H1 (cell line): ENCODE measurements at regions not wholly inside any gene's neighbourhood (a gene's known extent, or its start where the extent isn't known, plus 50 kb on each side); places are given as distances from the start of the nearest gene placed in this dataset.

Source experiments
- CTCF ChIA-PET: fragments of 300-600 bp; sonication (Branson Sonifier 250); formaldehyde crosslinking; loops from one replicate; lab custom pipeline; 2021; ENCODE audit not compliant: partially characterized antibody; lab: Charles Lee
- POLR2A ChIA-PET: fragments of 300-600 bp; sonication (Branson Sonifier 250); formaldehyde crosslinking; loops from one replicate; lab custom pipeline; 2021; ENCODE audit warnings: inconsistent platforms; ENCODE audit not compliant: partially characterized antibody; lab: Charles Lee
- DNase-seq, 2 experiments: peaks; one replicate each; pipeline versions ENCODE4 v3.0.0 to v3.0.0-alpha.2; 2010 to 2022; ENCODE audit warnings: low spot score in 2 of 2, low read depth in 1 of 2, mixed read lengths in 1 of 2
- FAIRE-seq: peaks from 2 replicates; lab custom pipeline; 2011; peaks lifted over from hg19 to GRCh38; lab: Jason Lieb, UNC
- H2AFZ ChIP-seq: 2 replicates; pipeline ENCODE4 v1.8.1; 2012; ENCODE audit warnings: low read length, inconsistent platforms
- H2AK5ac ChIP-seq: 2 replicates; pipeline ENCODE4 v1.6.1; 2013; ENCODE audit warnings: low read depth, low read length
- H2BK120ac ChIP-seq: replicated peaks from 2 replicates; pipeline ENCODE3; 2013; ENCODE audit warnings: low read depth, low read length, inconsistent platforms
- H2BK12ac ChIP-seq: 2 replicates; pipeline ENCODE4 v1.6.1; 2013; ENCODE audit warnings: low read depth, low read length
- H2BK15ac ChIP-seq: 2 replicates; pipeline ENCODE4 v1.6.1; 2013; ENCODE audit warnings: low read length
- H2BK20ac ChIP-seq: 2 replicates; pipeline ENCODE4 v1.6.1; 2013; ENCODE audit warnings: low read length
- H2BK5ac ChIP-seq: 2 replicates; pipeline ENCODE4 v1.6.1; 2013; ENCODE audit warnings: low read depth, low read length
- H3K14ac ChIP-seq: 2 replicates; pipeline ENCODE4 v1.6.1; 2013; ENCODE audit warnings: inconsistent platforms; ENCODE audit not compliant: insufficient read length
- H3K18ac ChIP-seq: 2 replicates; pipeline ENCODE4 v1.6.1; 2013; ENCODE audit warnings: low read length; ENCODE audit errors: extremely low read depth
- H3K23ac ChIP-seq: 2 replicates; pipeline ENCODE4 v1.6.1; 2013; ENCODE audit warnings: inconsistent platforms; ENCODE audit not compliant: insufficient read length
- H3K23me2 ChIP-seq: 2 replicates; pipeline ENCODE4 v1.6.1; 2013; ENCODE audit warnings: low read depth, low read length
- H3K27ac ChIP-seq: 2 replicates; pipeline ENCODE4 v1.6.1; 2011; ENCODE audit warnings: low read depth, low read length, inconsistent platforms
- H3K27me3 ChIP-seq, 4 experiments: replicated peaks in 1 of 4; 1 replicate in 1 of 4; 2 replicates in 3 of 4; pipeline versions ENCODE4 v1.6.1 to v1.8.1; 2011 to 2013; ENCODE audit warnings: low read length in 3 of 4, mild to moderate bottlenecking in 3 of 4, inconsistent platforms in 2 of 4, mixed read lengths in 2 of 4, moderate library complexity in 1 of 4; ENCODE audit not compliant: control insufficient read depth in 3 of 4, insufficient read depth in 3 of 4; ENCODE audit errors: extremely low read depth in 1 of 4
- H3K36me3 ChIP-seq, 4 experiments: 2 replicates each; pipeline versions ENCODE4 v1.6.1 to v1.8.1; 2011 to 2013; ENCODE audit warnings: mild to moderate bottlenecking in 4 of 4, low read length in 3 of 4, moderate library complexity in 2 of 4, control low read depth in 1 of 4, inconsistent platforms in 1 of 4; ENCODE audit not compliant: insufficient read depth in 4 of 4, control insufficient read depth in 2 of 4
- H3K4ac ChIP-seq: replicated peaks from 2 replicates; pipeline ENCODE3; 2013; ENCODE audit warnings: low read length, low read depth, mixed read lengths, inconsistent platforms; ENCODE audit not compliant: insufficient read length
- H3K4me1 ChIP-seq, 4 experiments: replicated peaks in 1 of 4; 1 replicate in 1 of 4; 2 replicates in 3 of 4; pipeline versions ENCODE4 v1.6.1 to v1.8.1; 2011 to 2013; ENCODE audit warnings: low read length in 3 of 4, inconsistent platforms in 2 of 4, mixed read lengths in 1 of 4; ENCODE audit not compliant: insufficient read depth in 4 of 4, control insufficient read depth in 3 of 4
- H3K4me2 ChIP-seq, 2 experiments: 2 replicates each; pipeline versions ENCODE4 v1.6.1 to v1.8.1; 2011 to 2013; ENCODE audit warnings: low read depth in 2 of 2, low read length in 2 of 2, control low read depth in 1 of 2, inconsistent platforms in 1 of 2, mild to moderate bottlenecking in 1 of 2; ENCODE audit not compliant: insufficient read depth in 1 of 2
- H3K4me3 ChIP-seq, 4 experiments: fragments of 200-600, 300-600 bp in 1 of 4; sonication (generic), shearing (Covaris generic), sonication (Bioruptor Twin) in 1 of 4; 2 replicates each; pipeline versions ENCODE4 v1.5.1 to v1.8.1; 2011 to 2016; ENCODE audit warnings: low read length in 4 of 4, low read depth in 3 of 4, control low read depth in 2 of 4, inconsistent platforms in 2 of 4, mild to moderate bottlenecking in 2 of 4, mixed read lengths in 1 of 4, moderate library complexity in 1 of 4; ENCODE audit not compliant: insufficient read depth in 2 of 4; ENCODE audit errors: extremely low read depth in 1 of 4
- H3K56ac ChIP-seq: replicated peaks from 2 replicates; pipeline ENCODE3; 2013; ENCODE audit warnings: low read depth, mild to moderate bottlenecking, mixed read lengths, low read length, inconsistent platforms; ENCODE audit not compliant: insufficient read length
- H3K79me1 ChIP-seq: 2 replicates; pipeline ENCODE4 v1.6.1; 2013; ENCODE audit warnings: low read depth, low read length, control low read depth
- H3K79me2 ChIP-seq, 2 experiments: 2 replicates each; pipeline versions ENCODE4 v1.6.1 to v1.8.1; 2012 to 2013; ENCODE audit warnings: low read length in 2 of 2, mild to moderate bottlenecking in 2 of 2, inconsistent platforms in 1 of 2; ENCODE audit not compliant: insufficient read depth in 2 of 2, control insufficient read depth in 1 of 2
- H3K9ac ChIP-seq, 4 experiments: replicated peaks in 1 of 4; 1 replicate in 1 of 4; 2 replicates in 3 of 4; pipeline versions ENCODE4 v1.6.1 to v1.8.1; 2011 to 2013; ENCODE audit warnings: low read depth in 3 of 4, low read length in 3 of 4, control low read depth in 2 of 4, mild to moderate bottlenecking in 2 of 4, moderate library complexity in 2 of 4, inconsistent platforms in 1 of 4; ENCODE audit errors: extremely low read depth in 1 of 4
- H3K9me3 ChIP-seq, 2 experiments: 2 replicates each; pipeline versions ENCODE4 v1.6.1 to v1.8.1; 2012 to 2013; ENCODE audit warnings: mild to moderate bottlenecking in 2 of 2, moderate library complexity in 2 of 2, control low read depth in 1 of 2, inconsistent platforms in 1 of 2, low read depth in 1 of 2, low read length in 1 of 2, mixed read lengths in 1 of 2; ENCODE audit not compliant: insufficient read depth in 2 of 2
- H4K20me1 ChIP-seq, 2 experiments: replicated peaks in 1 of 2; 2 replicates each; pipeline versions ENCODE3 to v1.8.1; 2011 to 2013; ENCODE audit warnings: inconsistent platforms in 2 of 2, low read length in 2 of 2, mild to moderate bottlenecking in 1 of 2; ENCODE audit not compliant: insufficient read depth in 2 of 2, control insufficient read depth in 1 of 2
- H4K5ac ChIP-seq: 2 replicates; pipeline ENCODE4 v1.6.1; 2013; ENCODE audit warnings: low read length, low read depth, mixed read lengths, inconsistent platforms; ENCODE audit not compliant: insufficient read length
- H4K8ac ChIP-seq: 2 replicates; pipeline ENCODE4 v1.8.0; 2013; ENCODE audit warnings: mild to moderate bottlenecking, moderate library complexity, low read length, inconsistent platforms; ENCODE audit not compliant: insufficient read depth; ENCODE audit errors: extremely low read depth
- H4K91ac ChIP-seq: replicated peaks from 2 replicates; pipeline ENCODE3; 2013; ENCODE audit warnings: low read length, mixed read lengths, inconsistent platforms; ENCODE audit not compliant: insufficient read length
- ASH2L ChIP-seq: fragments of 200-600, 300-600 bp; sonication (generic); IDR thresholded peaks from one replicate; pipeline ENCODE4 v1.7.1; 2017; ENCODE audit warnings: low read length
- BACH1 ChIP-seq: IDR thresholded peaks from 2 replicates; pipeline ENCODE4 v1.6.1; 2012; ENCODE audit warnings: low read length, improper control_type of control experiment
- BRCA1 ChIP-seq: IDR thresholded peaks from 2 replicates; pipeline ENCODE4 v1.6.1; 2012; ENCODE audit warnings: low read depth, low read length, improper control_type of control experiment
- CTCF ChIP-seq, 3 experiments: IDR thresholded peaks; 1 replicate in 2 of 3; 2 replicates in 1 of 3; pipeline versions ENCODE4 v1.5.1 to v1.6.1; 2011; ENCODE audit warnings: low read length in 3 of 3, mild to moderate bottlenecking in 3 of 3, inconsistent platforms in 2 of 3, low read depth in 1 of 3, moderate library complexity in 1 of 3; ENCODE audit not compliant: insufficient read depth in 1 of 3; ENCODE audit errors: control extremely low read depth in 1 of 3
- GABPA ChIP-seq: IDR thresholded peaks from 2 replicates; pipeline ENCODE4 v1.6.1; 2011; ENCODE audit warnings: mild to moderate bottlenecking, low read length, moderate library complexity, borderline replicate concordance; ENCODE audit not compliant: insufficient read depth
- JUN ChIP-seq: IDR thresholded peaks from 2 replicates; pipeline ENCODE4 v1.6.1; 2011; ENCODE audit warnings: low read depth, mild to moderate bottlenecking, improper control_type of control experiment, low read length
- KDM1A ChIP-seq: fragments of 200-600, 300-600 bp; sonication (generic); IDR thresholded peaks from 2 replicates; pipeline ENCODE4 v1.7.1; 2016; ENCODE audit warnings: mild to moderate bottlenecking, low read length, borderline replicate concordance
- POLR2A ChIP-seq, 2 experiments: IDR thresholded peaks; 1 replicate in 1 of 2; 2 replicates in 1 of 2; pipeline ENCODE4 v1.6.1; 2011; ENCODE audit warnings: low read depth in 2 of 2, low read length in 2 of 2, mild to moderate bottlenecking in 2 of 2; ENCODE audit errors: control extremely low read depth in 1 of 2
- SAP30 ChIP-seq: fragments of 300-600 bp; sonication (generic); IDR thresholded peaks from 2 replicates; pipeline ENCODE4 v1.7.1; 2012; ENCODE audit warnings: low read length, moderate library complexity, mild to moderate bottlenecking, inconsistent platforms; ENCODE audit not compliant: insufficient read depth, insufficient replicate concordance
- YY1 ChIP-seq: IDR thresholded peaks from 2 replicates; pipeline ENCODE4 v1.6.1; 2011; ENCODE audit warnings: low read depth, mild to moderate bottlenecking, low read length
- WGBS, 2 experiments: shearing (Covaris generic) in 1 of 2; methylation state at CpG; one replicate each; pipeline versions ENCODE4 v1.1.6 to v1.1.7; 2013 to 2015; ENCODE audit warnings: low lambda C conversion rate in 2 of 2, mixed read lengths in 2 of 2, inconsistent platforms in 1 of 2, low coverage in 1 of 2, missing lambda C conversion rate in 1 of 2; ENCODE audit not compliant: insufficient replicate concordance in 2 of 2, insufficient coverage in 1 of 2, insufficient read length in 1 of 2; ENCODE audit errors: extremely low coverage in 1 of 2, missing lambda C conversion rate in 1 of 2; 5-methylcytosine and 5-hydroxymethylcytosine counted together
- TF ChIP-seq, protein P1 (sequence below): IDR thresholded peaks from 2 replicates; pipeline ENCODE4 v1.6.1; 2011; ENCODE audit warnings: low read length, improper control_type of control experiment

GRCh38 chr6:105570416-105570815, 167.5 kb upstream of the PREP start:
- no peak overlapping the region for H2BK20ac ChIP-seq
- H2BK12ac ChIP-seq = no peak overlapping the region
- FAIRE-seq (no peak), DNase-seq (no peak)
- H3K27ac ChIP-seq = no peak overlapping the region
- H3K9ac ChIP-seq = no peak overlapping the region
- no peak overlapping the region for H4K8ac ChIP-seq
- no peaks in the 10 kb centered on the region for H3K36me3 ChIP-seq
- no peak overlapping the region for H2BK120ac ChIP-seq
- no peak overlapping the region for H2AK5ac ChIP-seq
- H2AFZ ChIP-seq = no peak overlapping the region
- no peaks in the 10 kb centered on the region; the same call in 1 of the 2 replicates for H3K23me2 ChIP-seq
- H3K4ac ChIP-seq = no peak overlapping the region
- H3K79me1 ChIP-seq = no peaks in the 10 kb centered on the region
- WGBS, 2 experiments = 79% methylated on average over 3 of the region's 3 CpGs; no CpG with 5 or more reads in 1 of the 2 experiments
- no peak overlapping the region for H3K4me3 ChIP-seq
- H3K23ac ChIP-seq = no peak overlapping the region
- no peak overlapping the region for H3K14ac ChIP-seq
- no peak overlapping the region for H4K5ac ChIP-seq
- no peak overlapping the region for H3K18ac ChIP-seq
- no peaks in the 10 kb centered on the region for H3K9me3 ChIP-seq
- no peaks in the 10 kb centered on the region for H3K27me3 ChIP-seq
- H2BK15ac ChIP-seq = no peak overlapping the region
- H2BK5ac ChIP-seq = no peak overlapping the region
- H4K20me1 ChIP-seq = no peaks in the 10 kb centered on the region
- H3K56ac ChIP-seq = no peak overlapping the region
- POLR2A ChIA-PET = interaction anchor here (0.6 kb wide), 1 partner anchor 935 kb away, joined by 4 read pairs; no protein-coding TSS in a partner anchor
- no peaks in the 10 kb centered on the region for H3K4me1 ChIP-seq
- no peak overlapping the region for H3K4me2 ChIP-seq
- H3K79me2 ChIP-seq = no peaks in the 10 kb centered on the region
- no peak overlapping the region for H4K91ac ChIP-seq
- TF ChIP-seq, protein P1, sequence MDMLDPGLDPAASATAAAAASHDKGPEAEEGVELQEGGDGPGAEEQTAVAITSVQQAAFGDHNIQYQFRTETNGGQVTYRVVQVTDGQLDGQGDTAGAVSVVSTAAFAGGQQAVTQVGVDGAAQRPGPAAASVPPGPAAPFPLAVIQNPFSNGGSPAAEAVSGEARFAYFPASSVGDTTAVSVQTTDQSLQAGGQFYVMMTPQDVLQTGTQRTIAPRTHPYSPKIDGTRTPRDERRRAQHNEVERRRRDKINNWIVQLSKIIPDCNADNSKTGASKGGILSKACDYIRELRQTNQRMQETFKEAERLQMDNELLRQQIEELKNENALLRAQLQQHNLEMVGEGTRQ = no peak
- TF ChIP-seq JUN (no peak), BACH1 (no peak), KDM1A (no peak), CTCF (IDR thresholded peaks at IDR 0.05; ENCODE audit: control extremely low read depth in 1 of 3, insufficient read depth in 1 of 3, low read depth in 1 of 3, low read length in 3 of 3) (no peak), BRCA1 (no peak), ASH2L (no peak), YY1 (no peak), POLR2A (IDR thresholded peaks at IDR 0.05; ENCODE audit: control extremely low read depth in 1 of 2, low read depth in 2 of 2, low read length in 2 of 2) (no peak), GABPA (no peak), SAP30 (no peak)
- CTCF ChIA-PET = interaction anchor here (0.9 to 1.2 kb wide), 3 partner anchors 9 to 265 kb away, joined by 3 read pairs; no protein-coding TSS in a partner anchor
